ENCODE measurements at regions not wholly inside any gene's neighbourhood (a gene's known extent, or its start where the extent isn't known, plus 50 kb on each side); places are given as distances from the start of the nearest gene placed in this dataset.

DNA sequence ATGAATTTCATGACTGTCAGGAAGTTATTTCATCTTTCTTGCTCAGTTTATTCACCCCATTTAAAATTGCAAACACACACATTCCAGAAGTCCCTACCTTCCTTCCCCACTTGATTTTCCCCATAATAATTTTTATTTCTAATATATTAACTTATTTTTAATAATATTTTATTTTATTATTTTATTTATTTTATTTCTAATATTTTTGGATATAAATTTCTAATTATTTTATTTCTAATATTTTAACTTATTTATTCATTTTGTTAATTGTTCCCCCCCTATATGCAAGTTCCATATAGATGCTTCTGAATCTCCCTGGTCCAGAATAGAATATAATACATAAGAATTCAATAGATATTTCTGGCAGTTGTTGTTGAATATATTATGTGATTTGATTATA is 293.7 kb upstream of the CPEB2 start:
- TF ChIP-seq, protein P1, sequence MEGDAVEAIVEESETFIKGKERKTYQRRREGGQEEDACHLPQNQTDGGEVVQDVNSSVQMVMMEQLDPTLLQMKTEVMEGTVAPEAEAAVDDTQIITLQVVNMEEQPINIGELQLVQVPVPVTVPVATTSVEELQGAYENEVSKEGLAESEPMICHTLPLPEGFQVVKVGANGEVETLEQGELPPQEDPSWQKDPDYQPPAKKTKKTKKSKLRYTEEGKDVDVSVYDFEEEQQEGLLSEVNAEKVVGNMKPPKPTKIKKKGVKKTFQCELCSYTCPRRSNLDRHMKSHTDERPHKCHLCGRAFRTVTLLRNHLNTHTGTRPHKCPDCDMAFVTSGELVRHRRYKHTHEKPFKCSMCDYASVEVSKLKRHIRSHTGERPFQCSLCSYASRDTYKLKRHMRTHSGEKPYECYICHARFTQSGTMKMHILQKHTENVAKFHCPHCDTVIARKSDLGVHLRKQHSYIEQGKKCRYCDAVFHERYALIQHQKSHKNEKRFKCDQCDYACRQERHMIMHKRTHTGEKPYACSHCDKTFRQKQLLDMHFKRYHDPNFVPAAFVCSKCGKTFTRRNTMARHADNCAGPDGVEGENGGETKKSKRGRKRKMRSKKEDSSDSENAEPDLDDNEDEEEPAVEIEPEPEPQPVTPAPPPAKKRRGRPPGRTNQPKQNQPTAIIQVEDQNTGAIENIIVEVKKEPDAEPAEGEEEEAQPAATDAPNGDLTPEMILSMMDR (IDR thresholded peaks at IDR 0.05 in 4 of 5, conservative IDR thresholded peaks at IDR 0.05 in 1 of 5), result no peak
- no peak for TF ChIP-seq POLR2A (IDR thresholded peaks at IDR 0.05)

All from gastrocnemius medialis (tissue), 4 donors.